Activated CD4-positive, alpha-beta T cell treated with anti-CD3 and anti-CD28 coated beads for 36 hours (primary cell): ENCODE measurements at regions not wholly inside any gene's neighbourhood (a gene's known extent, or its start where the extent isn't known, plus 50 kb on each side); places are given as distances from the start of the nearest gene placed in this dataset.

Experiments
- ATAC-seq: fragments of 200-7000 bp; cut with Tn5 transposase; one replicate; pipeline ENCODE4 v1.10.0; 2021; ENCODE audit warnings: mild to moderate bottlenecking, moderate library complexity
- CTCF ChIA-PET: fragments of 350-600 bp; sonication (Branson Sonifier 250); formaldehyde crosslinking; loops from one replicate; lab custom pipeline; 2021; ENCODE audit warnings: antibody characterized with exemption; lab: Charles Lee
- POLR2A ChIA-PET: fragments of 350-600 bp; sonication (Branson Sonifier 250); formaldehyde crosslinking; loops from one replicate; lab custom pipeline; 2021; ENCODE audit warnings: antibody characterized with exemption, inconsistent platforms; lab: Charles Lee
- DNase-seq: peaks from one replicate; pipeline ENCODE4 v3.0.0-alpha.2; 2020
- H3K27ac Mint-ChIP-seq: one replicate; pipeline ENCODE4 v1.8.0; 2021; ENCODE audit warnings: mixed read lengths
- H3K27me3 Mint-ChIP-seq: one replicate; pipeline ENCODE4 v1.8.0; 2021; ENCODE audit warnings: mixed read lengths
- H3K36me3 Mint-ChIP-seq: one replicate; pipeline ENCODE4 v1.8.0; 2021; ENCODE audit warnings: low read depth, mixed read lengths
- H3K4me1 Mint-ChIP-seq: one replicate; pipeline ENCODE4 v1.8.0; 2021; ENCODE audit warnings: mixed read lengths
- H3K4me3 Mint-ChIP-seq: one replicate; pipeline ENCODE4 v1.8.0; 2021; ENCODE audit warnings: mild to moderate bottlenecking, moderate library complexity, mixed read lengths
- H3K9me3 Mint-ChIP-seq: one replicate; pipeline ENCODE4 v1.8.0; 2021; ENCODE audit warnings: low read depth, mixed read lengths
- intact Hi-C, 2 experiments: fragments of 100-400 bp; cut with DNase I in 1 of 2; cut with micrococcal nuclease in 1 of 2; formaldehyde crosslinking; loops; one replicate each; pipeline versions ENCODE4 v1.14.2 to v1.15.1; 2022 to 2024; cut with DNase I, micrococcal nuclease

DNA sequence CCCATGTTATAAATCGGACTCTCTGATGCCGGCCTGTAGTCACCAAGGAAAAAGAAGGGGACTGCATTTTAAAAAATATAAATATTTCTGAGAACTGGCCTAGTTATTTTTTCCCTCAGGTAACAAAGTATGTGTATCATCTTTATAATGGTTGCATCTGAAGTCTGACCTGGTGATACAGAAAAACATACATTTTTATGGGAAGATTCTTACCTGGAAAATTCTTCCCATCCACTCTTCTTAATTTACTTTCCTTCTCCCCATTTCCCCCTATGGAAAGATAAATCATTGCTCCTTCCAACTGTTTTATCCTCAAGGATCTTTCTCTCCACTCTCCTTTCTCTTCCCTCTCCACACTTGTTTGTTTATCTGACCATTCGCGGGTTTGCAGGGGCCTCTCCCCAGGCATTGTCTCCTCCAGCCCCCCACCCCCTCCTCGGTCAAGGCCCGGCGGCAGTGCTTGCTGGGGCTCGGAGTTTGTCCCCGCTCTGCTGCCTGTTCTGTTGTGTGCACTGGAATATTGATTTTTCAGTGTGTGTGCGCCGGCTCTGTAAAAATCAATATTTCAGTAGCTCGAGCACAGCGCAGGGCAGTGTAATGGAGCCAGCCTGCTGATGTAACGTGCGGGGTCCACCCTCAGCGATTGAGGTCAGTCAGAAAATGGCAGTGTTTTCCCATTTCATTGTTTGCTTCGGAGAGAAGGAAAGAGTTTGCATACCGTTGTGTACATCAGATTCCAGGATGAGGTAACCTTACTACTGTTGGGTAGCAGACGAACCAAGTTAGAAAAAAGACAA is 199.5 kb upstream of the NFE2L3 start:
- intact Hi-C loops = loop anchor here (5.0 kb wide), 2 partner anchors 60 to 340 kb away; partner anchors contain the start of gene SNX10 (in 1 of the 2)
- ChIA-PET CTCF (interaction anchor here (0.7 to 1.3 kb wide), 2 partner anchors 20 to 420 kb away, joined by 3 read pairs; no protein-coding TSS in a partner anchor), POLR2A (no interaction called here)
- Mint-ChIP-seq H3K4me3 (no peak overlapping the region), H3K9me3 (no peaks in the 10 kb centered on the region), H3K36me3 (no peaks in the 10 kb centered on the region), H3K27ac (no peak overlapping the region), H3K27me3 (no peaks in the 10 kb centered on the region), H3K4me1 (peaks cover 17% of the 10 kb centered on the region)
- ATAC-seq (no peak), DNase-seq (no peak)

DNA sequence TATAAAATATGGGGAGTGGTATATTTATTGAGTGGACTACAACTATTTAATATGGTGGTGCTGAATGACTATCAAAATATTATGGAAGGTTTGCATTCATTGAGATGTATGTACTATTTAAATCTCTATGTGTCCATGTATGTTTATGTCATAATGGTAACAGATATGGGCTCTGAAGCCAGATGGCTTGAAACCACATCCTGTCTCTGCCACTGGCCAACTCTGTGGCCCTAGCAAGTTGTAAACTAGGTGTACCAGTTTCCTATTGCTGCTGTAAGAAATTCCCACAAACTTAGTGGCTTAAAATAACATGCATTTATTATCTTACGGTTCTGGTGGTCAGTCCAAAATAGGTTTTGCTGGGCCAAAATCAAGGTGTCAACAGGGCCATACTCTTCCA is 198.1 kb upstream of the NFE2L3 start:
- Mint-ChIP-seq H3K27ac (no peak overlapping the region), H3K4me3 (no peak overlapping the region), H3K4me1 (peaks cover 13% of the 10 kb centered on the region), H3K9me3 (no peaks in the 10 kb centered on the region), H3K36me3 (no peaks in the 10 kb centered on the region), H3K27me3 (no peaks in the 10 kb centered on the region)
- intact Hi-C loops = loop anchor here (5.0 kb wide), 2 partner anchors 62 to 338 kb away; partner anchors contain the start of gene SNX10 (in 1 of the 2)
- ChIA-PET CTCF (interaction anchor here (1.3 kb wide), 1 partner anchor 19 kb away, joined by 3 read pairs; no protein-coding TSS in a partner anchor), POLR2A (no interaction called here)
- ATAC-seq = no peak
- no peak for DNase-seq

DNA sequence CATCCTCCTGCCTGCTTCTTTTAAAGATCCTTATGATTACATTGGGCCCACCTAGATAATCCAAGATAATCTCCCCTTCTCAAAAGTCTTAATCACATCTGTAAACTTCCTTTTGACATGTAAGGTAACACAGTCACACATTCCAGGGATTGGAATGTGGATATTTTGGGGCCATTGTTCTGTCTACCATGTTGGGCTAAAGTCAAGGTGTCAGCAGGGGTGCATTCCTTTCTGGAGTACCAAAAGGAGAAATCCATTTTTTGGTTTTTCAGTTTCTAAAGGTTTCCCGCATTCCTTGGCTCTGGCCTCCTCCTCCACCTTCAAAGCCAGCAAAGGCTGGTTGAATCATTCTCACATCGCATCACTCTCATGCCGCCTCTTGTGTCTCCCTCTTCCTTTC is 197.6 kb upstream of the NFE2L3 start:
- intact Hi-C loops = loop anchor here (5.0 kb wide), 2 partner anchors 62 to 338 kb away; partner anchors contain the start of gene SNX10 (in 1 of the 2)
- POLR2A ChIA-PET = no interaction called here

DNA sequence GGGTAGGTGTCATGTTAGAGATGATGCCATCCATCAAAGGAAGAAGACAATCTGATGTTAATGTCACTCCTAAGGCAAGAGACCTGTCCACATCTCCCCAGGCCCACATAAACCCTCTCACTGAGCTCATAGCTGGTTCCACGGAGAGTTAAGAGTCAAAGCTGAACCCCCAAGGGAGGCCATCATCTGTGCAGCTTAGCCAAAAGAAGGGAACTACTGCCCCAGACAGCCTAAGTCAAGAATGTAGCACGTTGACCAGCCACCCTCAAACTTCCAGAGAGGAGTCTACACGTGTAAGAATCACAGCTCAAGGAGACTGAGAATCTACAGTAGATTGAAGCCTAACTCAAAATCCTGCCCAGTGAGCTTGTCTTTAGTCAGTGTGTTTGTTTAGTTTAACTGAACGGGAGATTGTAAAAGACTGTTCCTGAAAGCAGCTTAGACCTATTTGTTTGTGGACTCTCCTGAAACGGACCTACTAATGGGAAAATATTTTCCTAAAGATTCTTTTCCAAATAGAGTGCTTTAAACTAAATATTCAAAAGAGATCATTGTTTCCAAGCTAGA is 192.7 kb upstream of the NFE2L3 start:
- H3K9me3 Mint-ChIP-seq = no peaks in the 10 kb centered on the region
- H3K27me3 Mint-ChIP-seq = peaks cover 7% of the 10 kb centered on the region
- no peaks in the 10 kb centered on the region for H3K36me3 Mint-ChIP-seq
- no peak for ATAC-seq
- no peaks in the 10 kb centered on the region for H3K4me1 Mint-ChIP-seq
- ChIA-PET CTCF (interaction anchor here (0.5 to 1.0 kb wide), 2 partner anchors 9 to 157 kb away, joined by 3 read pairs; no protein-coding TSS in a partner anchor), POLR2A (no interaction called here)
- intact Hi-C loops = no loop called here
- H3K27ac Mint-ChIP-seq = no peak overlapping the region
- no peak overlapping the region for H3K4me3 Mint-ChIP-seq
- no peak for DNase-seq

More for the DNA sequence above, 197.6 kb upstream of the NFE2L3 start:
- no peaks in the 10 kb centered on the region for H3K9me3 Mint-ChIP-seq
- DNase-seq (no peak), ATAC-seq (no peak)
- CTCF ChIA-PET = no interaction called here
- no peak overlapping the region for H3K27ac Mint-ChIP-seq
- no peaks in the 10 kb centered on the region for H3K27me3 Mint-ChIP-seq
- H3K36me3 Mint-ChIP-seq = no peaks in the 10 kb centered on the region
- peaks cover 8% of the 10 kb centered on the region for H3K4me1 Mint-ChIP-seq
- H3K4me3 Mint-ChIP-seq = no peak overlapping the region

DNA sequence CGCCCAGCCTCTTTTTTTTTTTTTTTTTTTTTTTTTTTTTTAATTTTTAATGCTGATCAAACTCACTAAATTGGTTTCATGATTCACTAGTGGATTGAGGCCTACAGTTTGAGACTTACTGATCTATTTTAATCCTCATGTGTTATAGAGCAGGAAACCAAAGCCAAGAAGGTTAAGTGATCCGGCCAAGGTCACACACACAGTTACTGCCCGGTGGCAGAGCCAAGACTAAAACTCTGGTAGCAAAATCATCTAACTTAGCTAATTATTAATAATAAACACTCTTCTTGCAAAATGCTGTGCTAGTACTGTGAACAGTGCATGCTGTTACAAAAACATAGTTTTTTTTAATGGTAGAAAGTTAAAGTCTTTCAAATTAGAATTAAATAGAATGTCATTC is 188.3 kb upstream of the NFE2L3 start:
- H3K36me3 Mint-ChIP-seq = no peaks in the 10 kb centered on the region
- no peak overlapping the region for H3K27ac Mint-ChIP-seq
- no peak for ATAC-seq
- CTCF ChIA-PET = no interaction called here
- no peak for DNase-seq
- H3K4me1 Mint-ChIP-seq = peaks cover 17% of the 10 kb centered on the region
- POLR2A ChIA-PET = no interaction called here
- no peak overlapping the region for H3K4me3 Mint-ChIP-seq
- peaks cover 28% of the 10 kb centered on the region for H3K27me3 Mint-ChIP-seq
- no peaks in the 10 kb centered on the region for H3K9me3 Mint-ChIP-seq
- intact Hi-C loops = no loop called here

DNA sequence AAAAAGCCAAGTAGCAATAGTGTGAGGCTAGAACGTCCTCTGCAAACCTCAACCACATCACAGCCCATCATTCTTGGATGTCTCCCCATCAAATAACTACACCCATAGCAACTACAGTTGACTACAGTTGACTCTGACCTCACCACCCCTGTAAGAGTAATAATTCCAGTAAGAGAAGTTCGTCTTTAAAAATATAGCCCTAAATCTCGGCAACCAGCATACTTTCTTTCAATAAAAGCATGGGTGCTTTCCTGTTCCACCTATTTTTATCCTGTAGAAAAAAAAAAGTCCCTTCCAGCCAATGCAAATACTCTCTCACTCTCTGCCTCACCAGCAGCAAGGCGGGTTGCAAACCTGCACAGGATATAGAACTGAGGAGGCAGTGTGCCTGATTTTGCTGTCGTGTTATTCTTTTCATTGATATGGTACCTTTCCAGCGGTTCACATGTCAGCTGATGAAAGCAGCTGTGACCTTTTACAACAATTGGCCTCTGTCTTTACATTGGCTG is 187.5 kb upstream of the NFE2L3 start:
- no peaks in the 10 kb centered on the region for H3K36me3 Mint-ChIP-seq
- peaks cover 18% of the 10 kb centered on the region for H3K4me1 Mint-ChIP-seq
- ATAC-seq (no peak), DNase-seq (no peak)
- ChIA-PET POLR2A (no interaction called here), CTCF (no interaction called here)
- H3K9me3 Mint-ChIP-seq = no peaks in the 10 kb centered on the region
- no peak overlapping the region for H3K4me3 Mint-ChIP-seq
- H3K27me3 Mint-ChIP-seq = peaks cover 28% of the 10 kb centered on the region
- no peak overlapping the region for H3K27ac Mint-ChIP-seq
- intact Hi-C loops = no loop called here

DNA sequence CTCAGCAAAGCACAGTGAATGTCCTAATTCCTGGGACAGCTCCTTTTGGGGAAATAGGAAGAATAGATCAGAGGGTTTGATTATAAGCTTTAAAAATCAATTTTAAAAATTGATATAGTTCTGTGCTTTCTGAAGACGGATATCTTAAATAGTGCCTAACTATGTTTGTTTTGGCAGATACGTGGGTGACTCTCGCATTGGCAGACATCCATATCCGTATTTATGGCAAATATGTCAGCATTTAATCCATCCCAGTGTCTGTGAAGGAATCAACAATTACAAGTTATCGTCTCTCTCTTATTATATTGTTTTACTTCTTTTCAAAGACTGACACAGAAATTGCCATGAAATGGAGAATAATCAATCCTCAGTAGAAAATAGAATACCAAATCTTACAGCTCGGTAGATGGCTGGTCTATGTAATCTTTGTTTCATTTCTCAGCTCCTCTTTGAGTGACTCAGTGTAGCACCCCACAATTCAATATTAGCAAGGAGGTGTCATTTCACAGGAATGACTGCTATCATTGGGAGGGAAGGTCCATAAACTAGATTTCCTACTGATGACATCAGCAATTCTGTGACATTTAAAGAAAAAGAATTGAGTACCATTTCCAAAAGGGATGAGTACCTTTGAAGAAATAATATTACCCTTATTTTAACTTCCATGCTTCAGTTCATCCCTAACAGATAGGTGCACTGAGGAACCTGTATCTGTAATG is 186.4 kb upstream of the NFE2L3 start:
- CTCF ChIA-PET = interaction anchor here (0.7 kb wide), 1 partner anchor 71 kb away, joined by 3 read pairs; no protein-coding TSS in a partner anchor

DNA sequence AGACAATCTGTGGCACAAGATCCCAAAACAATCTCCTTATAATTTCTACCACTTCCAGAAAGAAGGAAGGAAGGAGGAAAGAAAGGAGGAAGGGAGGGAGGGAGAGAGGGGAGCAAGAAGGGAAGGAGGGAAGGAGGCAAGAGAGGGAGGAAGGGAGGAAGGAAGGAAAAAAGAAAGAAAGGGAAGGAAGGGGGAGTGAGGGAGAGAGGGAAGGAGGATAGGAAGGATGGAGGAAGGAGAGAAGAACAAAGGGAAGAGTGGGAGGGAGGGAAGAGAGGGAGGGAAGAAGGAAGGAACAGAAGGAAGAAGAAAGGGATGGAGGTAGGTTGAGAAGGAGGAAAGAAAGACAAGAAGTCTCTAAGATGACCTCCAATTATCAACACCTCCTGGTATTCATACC is 185.5 kb upstream of the NFE2L3 start:
- intact Hi-C loops = loop anchor here in 1 of 2 experiments (5.0 kb wide), 1 partner anchor 186 kb away; the partner anchor contains the start of gene NFE2L3
- Mint-ChIP-seq H3K36me3 (no peaks in the 10 kb centered on the region), H3K9me3 (no peaks in the 10 kb centered on the region), H3K27ac (no peak overlapping the region), H3K4me1 (peaks cover 18% of the 10 kb centered on the region), H3K4me3 (no peak overlapping the region), H3K27me3 (peaks cover 26% of the 10 kb centered on the region)
- POLR2A ChIA-PET = no interaction called here
- CTCF ChIA-PET = interaction anchor here (0.9 to 1.3 kb wide), 2 partner anchors 22 to 70 kb away, joined by 3 read pairs; no protein-coding TSS in a partner anchor
- ATAC-seq = no peak
- no peak for DNase-seq

More for the DNA sequence above, 186.4 kb upstream of the NFE2L3 start:
- Mint-ChIP-seq H3K9me3 (no peaks in the 10 kb centered on the region), H3K4me1 (peaks cover 18% of the 10 kb centered on the region), H3K36me3 (no peaks in the 10 kb centered on the region), H3K27ac (no peak overlapping the region), H3K4me3 (no peak overlapping the region), H3K27me3 (peaks cover 28% of the 10 kb centered on the region)
- intact Hi-C loops = loop anchor here in 1 of 2 experiments (5.0 kb wide), 1 partner anchor 187 kb away; the partner anchor contains the start of gene NFE2L3
- no peak for ATAC-seq
- POLR2A ChIA-PET = no interaction called here
- no peak for DNase-seq

DNA sequence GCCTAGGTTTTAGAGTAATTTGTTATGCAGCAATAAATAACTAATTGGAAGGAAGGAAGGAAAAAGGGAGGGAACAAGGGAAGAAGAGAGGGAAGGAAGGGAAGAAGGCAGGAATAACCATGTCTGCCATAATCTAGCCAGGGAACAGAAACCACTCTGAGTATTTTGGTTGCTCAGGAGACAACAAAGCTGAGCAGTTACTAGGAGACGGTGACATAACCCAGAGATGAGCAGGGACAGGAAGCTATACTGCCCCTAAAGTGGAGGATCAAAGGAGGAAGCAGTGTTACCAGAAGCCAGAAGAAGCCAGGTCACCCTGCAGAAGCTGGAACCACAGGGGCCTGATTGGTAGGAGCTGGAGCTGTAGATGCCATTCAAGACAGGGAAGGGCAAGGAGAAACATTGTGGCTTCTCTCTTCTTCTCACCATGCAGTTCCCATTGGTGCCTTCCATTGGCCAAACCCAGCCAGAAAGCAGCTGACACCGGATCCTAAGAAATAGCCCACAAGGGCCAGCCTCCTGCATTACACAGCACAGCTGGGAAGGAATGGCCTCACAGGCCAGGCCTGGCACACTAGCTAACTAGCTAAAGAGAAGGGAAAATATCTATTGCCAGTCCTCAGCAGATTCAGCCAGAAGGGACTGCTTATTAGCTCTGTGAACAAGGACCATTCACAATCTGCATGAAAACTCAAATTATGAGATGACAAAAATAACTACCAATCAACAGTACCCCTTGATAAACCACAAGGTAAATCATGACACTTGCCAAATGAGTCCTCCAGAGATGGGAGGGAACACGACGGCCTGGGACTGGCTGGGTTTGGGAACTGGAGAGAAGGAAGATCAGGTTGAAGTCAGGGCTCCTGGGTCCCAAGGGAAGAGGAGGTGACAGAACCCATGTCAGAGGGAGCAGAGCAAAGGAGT is 184.5 kb upstream of the NFE2L3 start:
- peak overlapping the region; percentile 35 for H3K27ac Mint-ChIP-seq
- no peak overlapping the region for H3K4me3 Mint-ChIP-seq
- no peaks in the 10 kb centered on the region for H3K9me3 Mint-ChIP-seq
- peak; percentile 25 for ATAC-seq
- H3K27me3 Mint-ChIP-seq = peaks cover 24% of the 10 kb centered on the region
- DNase-seq = no peak
- CTCF ChIA-PET = interaction anchor here (0.8 to 2.8 kb wide), 5 partner anchors 8 to 105 kb away, joined by 3 to 9 read pairs (median 3); no protein-coding TSS in a partner anchor
- H3K36me3 Mint-ChIP-seq = no peaks in the 10 kb centered on the region
- H3K4me1 Mint-ChIP-seq = peaks cover 18% of the 10 kb centered on the region
- intact Hi-C loops = loop anchor here in 1 of 2 experiments (1.0 to 5.0 kb wide), 3 partner anchors 185 to 234 kb away; partner anchors contain the start of genes CBX3 and NFE2L3
- POLR2A ChIA-PET = interaction anchor here (0.5 kb wide), 1 partner anchor 191 kb away, joined by 3 read pairs; no protein-coding TSS in a partner anchor
